ENCODE measurements at regions not wholly inside any gene's neighbourhood (a gene's known extent, or its start where the extent isn't known, plus 50 kb on each side); places are given as distances from the start of the nearest gene placed in this dataset.

- TF ChIP-seq POLR2A (IDR thresholded peaks at IDR 0.05; ENCODE audit: low read length) (no peak), GATA1 (IDR thresholded peaks at IDR 0.05; ENCODE audit: low read depth, low read length) (no peak)
Observed at GRCh38 chr9:134980991-134981390, 63.3 kb upstream of the FCN1 start.
